Endometrial microvascular endothelial cells (primary cell): ENCODE measurements at regions not wholly inside any gene's neighbourhood (a gene's known extent, or its start where the extent isn't known, plus 50 kb on each side); places are given as distances from the start of the nearest gene placed in this dataset.

ENCODE experiments used
- in situ Hi-C: cut with HindIII; loops from 2 replicates; pipeline ENCODE4 v1.10.0; 2017; ENCODE audit warnings: low sequenced_read_pairs, low pct_unique_long_range_greater_than_20kb; ENCODE audit errors: inconsistent ontology term

- in situ Hi-C loops = no loop called here
These were observed 82.7 kb upstream of the KLF6 start for GRCh38 chr10:3867454-3868270.

DNA sequence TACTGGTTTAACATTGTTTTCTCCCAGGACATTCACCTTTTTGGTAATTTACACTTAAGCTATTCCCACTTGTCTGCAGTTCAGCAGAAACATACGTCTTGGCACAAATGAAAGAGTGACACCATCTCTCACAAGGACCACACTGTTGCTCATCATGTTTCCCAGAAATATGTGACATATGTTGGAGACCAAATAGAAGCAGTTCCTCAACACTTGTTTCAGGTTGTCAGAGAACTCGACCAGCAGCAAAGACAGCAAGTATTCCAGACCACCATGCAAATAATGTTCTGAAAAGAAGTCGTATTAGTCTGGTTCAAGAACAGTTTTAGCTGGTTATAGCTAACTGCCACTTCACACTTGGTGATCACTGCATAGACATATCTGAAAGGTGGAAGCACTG is 81.3 kb upstream of the KLF6 start:
- in situ Hi-C loops = no loop called here

- in situ Hi-C loops = no loop called here
These were observed 80.6 kb upstream of the KLF6 start for GRCh38 chr10:3865565-3865964.

DNA sequence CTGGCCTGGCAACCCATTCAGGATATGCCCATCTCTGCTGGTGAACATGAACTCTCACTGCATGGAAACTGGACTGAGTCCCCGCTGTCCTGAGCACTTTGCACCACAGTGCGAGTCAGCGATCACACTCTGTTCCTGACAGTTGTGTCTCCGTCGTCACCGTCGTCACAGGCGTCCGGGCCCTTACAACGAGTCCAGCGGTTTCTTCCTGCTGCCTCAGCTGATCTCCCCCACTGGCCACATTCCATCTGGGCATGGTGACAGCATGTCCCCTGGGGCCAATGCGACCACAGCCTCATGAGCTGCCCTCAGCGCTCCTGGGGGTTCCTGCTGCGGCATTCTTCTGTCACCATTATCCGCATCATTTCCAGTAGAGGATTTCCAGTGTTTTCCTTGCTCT is 76.8 kb upstream of the KLF6 start:
- in situ Hi-C loops = no loop called here

GRCh38 chr10:3858051-3858845 is 73.2 kb upstream of the KLF6 start:
- in situ Hi-C loops = no loop called here

DNA sequence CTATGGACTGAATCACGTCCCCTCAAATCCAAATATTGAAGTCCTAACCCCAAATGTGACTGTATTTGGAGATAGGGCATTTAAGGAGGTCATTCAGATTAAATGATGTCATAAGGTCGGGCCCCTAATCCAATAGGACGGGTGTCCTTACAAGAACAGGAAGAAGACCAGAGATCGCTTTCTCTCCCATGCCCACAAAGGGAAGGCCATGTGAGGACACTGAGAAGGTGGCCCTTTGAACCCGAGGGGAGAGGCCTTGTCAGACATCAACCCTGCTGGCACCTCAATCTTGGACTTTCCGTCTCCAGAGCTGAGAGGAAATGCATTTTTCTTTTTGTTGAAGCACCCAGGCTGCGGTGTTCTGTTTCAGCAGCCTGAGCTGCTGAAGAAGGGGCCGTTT is 72.3 kb upstream of the KLF6 start:
- in situ Hi-C loops = no loop called here

DNA sequence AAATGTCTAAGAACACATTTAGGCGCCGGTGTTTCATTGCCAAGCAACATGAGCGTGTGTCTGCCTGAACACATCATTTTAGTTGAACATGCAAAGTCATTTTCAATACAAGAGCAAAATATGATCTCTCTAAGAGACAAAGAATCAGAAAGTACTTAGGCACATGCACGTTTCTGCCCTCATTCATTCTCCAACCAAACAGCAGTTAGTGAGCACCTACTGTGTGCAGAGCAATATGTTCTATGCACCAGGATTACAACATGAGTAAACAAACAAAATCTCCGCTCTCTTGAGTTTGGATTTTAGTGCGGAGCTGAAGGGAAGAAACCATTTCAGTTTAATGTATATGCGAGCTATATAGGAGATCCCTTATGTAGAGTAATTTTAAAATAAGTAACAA is 71.6 kb upstream of the KLF6 start:
- in situ Hi-C loops = no loop called here

DNA sequence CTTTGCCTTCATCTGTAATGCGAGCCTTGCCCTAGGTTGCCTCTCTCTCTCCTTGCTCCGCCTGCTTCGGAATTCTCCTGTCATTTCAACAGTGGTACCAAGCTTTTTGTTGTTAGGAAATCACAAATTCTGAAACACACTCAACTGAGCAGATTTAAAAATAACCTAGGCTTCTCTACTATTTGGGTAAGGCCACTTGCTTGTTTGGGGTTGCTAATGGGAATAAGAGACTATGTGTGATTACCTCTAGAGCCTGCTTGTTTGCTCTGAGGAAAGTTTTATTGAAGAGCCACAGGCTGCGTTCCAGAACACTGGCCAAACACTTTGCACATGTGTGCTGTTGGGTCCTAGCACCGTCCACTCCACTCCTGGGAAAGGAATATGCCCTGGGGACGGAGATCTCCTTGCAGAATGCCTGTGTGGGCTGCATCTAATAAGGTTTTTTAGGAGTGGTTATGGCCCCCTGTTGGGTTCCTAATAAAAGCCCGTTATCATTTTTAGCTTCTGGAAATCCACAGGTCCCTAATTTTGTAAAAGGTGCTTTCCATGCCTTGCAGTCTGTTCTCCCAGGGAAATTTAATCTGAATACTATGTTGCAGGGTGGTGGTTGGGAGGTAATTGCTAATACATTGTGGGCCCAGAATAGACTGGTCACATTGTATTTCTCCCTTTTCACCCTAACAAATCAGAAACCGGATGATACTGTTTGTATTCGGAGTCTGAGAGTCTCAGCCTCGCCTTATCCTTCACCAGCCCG is 68.7 kb upstream of the KLF6 start:
- in situ Hi-C loops = no loop called here

DNA sequence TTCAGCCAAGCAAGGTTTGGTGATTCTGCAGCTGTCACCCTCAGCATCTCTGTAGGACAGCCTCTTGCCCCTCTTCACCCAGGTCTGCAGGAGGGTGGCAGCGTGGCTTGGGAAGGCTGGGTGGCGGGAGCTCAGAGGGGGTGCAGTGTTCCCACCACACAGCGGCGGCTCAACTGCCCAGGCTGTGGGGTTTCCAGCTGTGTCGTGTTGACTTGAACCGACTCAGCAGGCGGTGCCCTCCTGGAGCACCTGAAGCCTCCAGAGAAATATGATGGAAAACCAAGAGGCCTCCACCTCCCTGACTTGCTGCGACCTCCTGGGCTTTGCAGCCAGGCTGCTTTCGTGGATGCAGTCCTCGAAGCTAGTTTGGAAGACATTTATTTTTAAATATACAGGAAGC is 68.0 kb upstream of the KLF6 start:
- in situ Hi-C loops = no loop called here

- in situ Hi-C loops = no loop called here
These were observed 67.3 kb upstream of the KLF6 start for GRCh38 chr10:3852147-3852904.

GRCh38 chr10:3850999-3851937 is 66.3 kb upstream of the KLF6 start:
- in situ Hi-C loops = no loop called here

GRCh38 chr10:3848775-3849635 is 64.0 kb upstream of the KLF6 start:
- in situ Hi-C loops = no loop called here

DNA sequence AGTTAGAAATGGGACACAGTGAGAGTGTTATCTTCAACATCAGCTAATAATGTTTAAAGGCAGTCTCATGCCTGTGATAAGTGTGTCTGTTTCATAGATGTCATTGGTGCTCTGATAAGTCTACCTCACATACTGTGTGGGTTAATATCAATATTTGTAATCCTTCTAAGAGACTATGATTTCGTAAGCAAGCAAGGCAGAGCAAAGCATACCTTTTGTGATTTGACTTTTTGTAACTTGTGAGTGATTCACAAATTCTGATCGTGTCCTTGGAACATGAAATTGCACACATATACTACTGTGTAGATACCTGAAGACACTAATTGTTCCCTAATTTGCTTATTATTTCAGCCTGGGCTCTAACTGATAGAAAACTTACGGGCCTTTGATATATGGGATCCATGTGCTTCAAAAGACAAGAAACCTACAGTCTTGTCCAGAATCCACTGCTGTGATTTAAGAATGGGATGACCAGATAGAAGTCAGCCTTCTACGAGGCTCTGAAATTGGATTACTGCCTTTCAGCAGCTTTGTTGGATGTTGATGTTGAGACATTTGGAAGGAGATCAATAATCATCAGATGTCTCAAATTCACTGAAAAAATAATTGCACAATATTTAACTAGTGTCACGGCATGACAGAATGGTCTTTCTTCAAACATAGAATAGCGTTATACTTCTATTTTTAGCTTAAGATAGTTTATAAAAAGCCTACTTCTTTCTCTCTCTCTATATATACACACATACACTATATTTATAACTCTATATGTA is 63.2 kb upstream of the KLF6 start:
- in situ Hi-C loops = no loop called here

DNA sequence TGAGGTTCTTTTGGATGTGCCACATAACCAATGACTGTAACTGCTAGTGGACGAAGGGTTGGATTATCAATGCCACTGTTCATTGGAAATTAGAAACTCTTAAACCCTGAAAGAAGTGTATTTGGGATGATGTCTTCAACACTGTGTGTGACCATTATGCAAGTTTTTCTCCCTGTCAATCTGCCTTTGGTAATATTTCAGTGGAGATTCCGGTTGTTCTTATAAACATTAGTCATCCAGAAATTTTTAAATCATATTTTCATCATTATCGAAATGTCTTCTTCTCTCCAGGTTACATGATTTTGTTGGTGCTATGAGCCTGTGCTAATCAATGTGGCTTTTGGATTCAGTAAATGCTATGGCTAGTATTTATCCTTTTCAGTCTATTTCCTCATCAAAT is 61.7 kb upstream of the KLF6 start:
- in situ Hi-C loops = no loop called here

GRCh38 chr10:3844491-3845025 is 59.5 kb upstream of the KLF6 start:
- in situ Hi-C loops = no loop called here
